IMR-90 (cell line): ENCODE measurements at regions not wholly inside any gene's neighbourhood (a gene's known extent, or its start where the extent isn't known, plus 50 kb on each side); places are given as distances from the start of the nearest gene placed in this dataset.

ENCODE experiments used
- ATAC-seq: fragments of 200-7000 bp; cut with Tn5 transposase; 2 replicates; pipeline ENCODE4 v1.9.1; 2020; ENCODE audit warnings: low read depth, mild to moderate bottlenecking, moderate library complexity
- BruUV-seq: library from RNA; stranded (reverse); fragments of 400-500 nt; replicated peaks from 2 replicates; lab custom pipeline; 2021; lab: Mats Ljungman, UMichigan
- CTCF ChIA-PET: fragments of 300-600 bp; formaldehyde crosslinking; extraction: SDS; loops from one replicate; lab custom pipeline; 2021; ENCODE audit warnings: antibody characterized with exemption; lab: Yijun Ruan, JAX
- POLR2A ChIA-PET: fragments of 300-600 bp; sonication (Branson Sonifier 250); formaldehyde crosslinking; loops from one replicate; lab custom pipeline; 2022; ENCODE audit warnings: antibody characterized with exemption; ENCODE audit not compliant: unreplicated experiment; lab: Charles Lee
- DNase-seq: peaks from one replicate; pipeline ENCODE4 v3.0.0; 2013
- H2AFZ ChIP-seq: replicated peaks from 2 replicates; pipeline ENCODE3; 2013; ENCODE audit warnings: low read length, mild to moderate bottlenecking; ENCODE audit not compliant: poor library complexity
- H2AK5ac ChIP-seq: 2 replicates; pipeline ENCODE4 v1.6.1; 2013; ENCODE audit warnings: low read depth, low read length, inconsistent platforms
- H2AK9ac ChIP-seq: replicated peaks from 2 replicates; pipeline ENCODE3; 2013; ENCODE audit warnings: mild to moderate bottlenecking, low read depth, low read length, moderate library complexity; ENCODE audit not compliant: poor library complexity
- H2BK120ac ChIP-seq: 2 replicates; pipeline ENCODE4 v1.6.1; 2013; ENCODE audit warnings: low read depth, low read length, inconsistent platforms
- H2BK15ac ChIP-seq: 3 replicates; pipeline ENCODE4 v1.6.1; 2013; ENCODE audit warnings: low read depth, low read length, inconsistent platforms
- H2BK20ac ChIP-seq: 2 replicates; pipeline ENCODE4 v1.6.1; 2013; ENCODE audit warnings: low read depth, mild to moderate bottlenecking, inconsistent platforms, low read length, moderate library complexity
- H2BK5ac ChIP-seq: 2 replicates; pipeline ENCODE4 v1.6.1; 2013; ENCODE audit warnings: mild to moderate bottlenecking, low read depth, low read length, inconsistent platforms; ENCODE audit not compliant: poor library complexity, severe bottlenecking
- H3K14ac ChIP-seq: replicated peaks from 2 replicates; pipeline ENCODE4 v1.6.1; 2013; ENCODE audit warnings: low read depth, low read length, inconsistent platforms
- H3K18ac ChIP-seq: 2 replicates; pipeline ENCODE4 v1.6.1; 2013; ENCODE audit warnings: low read depth, low read length, control low read depth
- H3K23ac ChIP-seq: 2 replicates; pipeline ENCODE4 v1.6.1; 2013; ENCODE audit warnings: low read depth, low read length, inconsistent platforms
- H3K27ac ChIP-seq: 2 replicates; pipeline ENCODE4 v1.5.1; 2013; ENCODE audit warnings: mild to moderate bottlenecking, control low read depth, low read length; ENCODE audit not compliant: insufficient read depth
- H3K27me3 ChIP-seq: 2 replicates; pipeline ENCODE4 v1.6.1; 2013; ENCODE audit warnings: low read length; ENCODE audit not compliant: control insufficient read depth, insufficient read depth
- H3K36me3 ChIP-seq: 2 replicates; pipeline ENCODE4 v1.6.1; 2013; ENCODE audit warnings: low read length, mixed read lengths; ENCODE audit not compliant: control insufficient read depth, insufficient read depth
- H3K4ac ChIP-seq: 2 replicates; pipeline ENCODE4 v1.6.1; 2013; ENCODE audit warnings: low read depth, low read length, inconsistent platforms
- H3K4me1 ChIP-seq: 2 replicates; pipeline ENCODE4 v1.6.1; 2013; ENCODE audit warnings: low read length, mixed read lengths; ENCODE audit not compliant: control insufficient read depth, insufficient read depth
- H3K4me2 ChIP-seq: 2 replicates; pipeline ENCODE4 v1.6.1; 2013; ENCODE audit warnings: low read depth, mild to moderate bottlenecking, control low read depth, low read length, moderate library complexity
- H3K4me3 ChIP-seq: 2 replicates; pipeline ENCODE4 v1.5.1; 2013; ENCODE audit warnings: low read depth, mild to moderate bottlenecking, control low read depth, low read length, moderate library complexity; ENCODE audit not compliant: insufficient read depth
- H3K56ac ChIP-seq: 2 replicates; pipeline ENCODE4 v1.6.1; 2013; ENCODE audit warnings: low read length, inconsistent platforms; ENCODE audit not compliant: insufficient read depth; ENCODE audit errors: extremely low read depth
- H3K79me1 ChIP-seq, 2 experiments: 2 replicates each; pipeline ENCODE4 v1.6.1; 2013; ENCODE audit warnings: low read length in 2 of 2, inconsistent platforms in 1 of 2, low read depth in 1 of 2
- H3K9ac ChIP-seq: 2 replicates; pipeline ENCODE4 v1.6.1; 2013; ENCODE audit warnings: low read depth, low read length, control low read depth
- H3K9me1 ChIP-seq: 2 replicates; pipeline ENCODE4 v1.6.1; 2013; ENCODE audit warnings: low read length, inconsistent platforms; ENCODE audit not compliant: insufficient read depth
- H3K9me3 ChIP-seq: 2 replicates; pipeline ENCODE4 v1.6.1; 2013; ENCODE audit warnings: low read length; ENCODE audit not compliant: control insufficient read depth, insufficient read depth
- H4K20me1 ChIP-seq: 2 replicates; pipeline ENCODE4 v1.6.1; 2013; ENCODE audit warnings: low read length, inconsistent platforms; ENCODE audit not compliant: insufficient read depth
- H4K5ac ChIP-seq: 2 replicates; pipeline ENCODE4 v1.6.1; 2013; ENCODE audit warnings: mild to moderate bottlenecking, low read depth, low read length, control low read depth
- H4K8ac ChIP-seq, 2 experiments: 2 replicates each; pipeline ENCODE4 v1.6.1; 2013; ENCODE audit warnings: low read depth in 2 of 2, low read length in 2 of 2, control low read depth in 1 of 2, inconsistent platforms in 1 of 2
- H4K91ac ChIP-seq: 2 replicates; pipeline ENCODE4 v1.6.1; 2013; ENCODE audit warnings: low read depth, low read length, inconsistent platforms; ENCODE audit not compliant: insufficient read depth
- CEBPB ChIP-seq: IDR thresholded peaks from 2 replicates; pipeline ENCODE4 v1.6.1; 2012; ENCODE audit warnings: low read depth, low read length, improper control_type of control experiment
- CHD1 ChIP-seq: IDR thresholded peaks from 2 replicates; pipeline ENCODE4 v1.6.1; 2012; ENCODE audit warnings: low read depth, low read length, improper control_type of control experiment
- WGBS, 2 experiments: methylation state at CpG; one replicate each; pipeline versions ENCODE4 v1.1.5 to v1.1.7; 2013; ENCODE audit warnings: missing lambda C conversion rate in 2 of 2; ENCODE audit not compliant: insufficient read length in 1 of 2; ENCODE audit errors: extremely low coverage in 2 of 2; 5-methylcytosine and 5-hydroxymethylcytosine counted together
- dilution Hi-C: fragments of 300-500 bp; cut with HindIII; formaldehyde crosslinking; loops from one replicate; pipeline ENCODE4 v1.14.3; 2018; ENCODE audit warnings: low sequenced_read_pairs; ENCODE audit not compliant: unreplicated experiment
- in situ Hi-C: fragments of 300-500 bp; cut with MboI; formaldehyde crosslinking; loops from 3 replicates; pipeline ENCODE4 v1.14.3; 2019; ENCODE audit warnings: low sequenced_read_pairs, inconsistent platforms, mixed read lengths
- intact Hi-C: fragments of 100-400 bp; cut with micrococcal nuclease; formaldehyde crosslinking; loops from 2 replicates; pipeline ENCODE4 v1.10.0; 2022

DNA sequence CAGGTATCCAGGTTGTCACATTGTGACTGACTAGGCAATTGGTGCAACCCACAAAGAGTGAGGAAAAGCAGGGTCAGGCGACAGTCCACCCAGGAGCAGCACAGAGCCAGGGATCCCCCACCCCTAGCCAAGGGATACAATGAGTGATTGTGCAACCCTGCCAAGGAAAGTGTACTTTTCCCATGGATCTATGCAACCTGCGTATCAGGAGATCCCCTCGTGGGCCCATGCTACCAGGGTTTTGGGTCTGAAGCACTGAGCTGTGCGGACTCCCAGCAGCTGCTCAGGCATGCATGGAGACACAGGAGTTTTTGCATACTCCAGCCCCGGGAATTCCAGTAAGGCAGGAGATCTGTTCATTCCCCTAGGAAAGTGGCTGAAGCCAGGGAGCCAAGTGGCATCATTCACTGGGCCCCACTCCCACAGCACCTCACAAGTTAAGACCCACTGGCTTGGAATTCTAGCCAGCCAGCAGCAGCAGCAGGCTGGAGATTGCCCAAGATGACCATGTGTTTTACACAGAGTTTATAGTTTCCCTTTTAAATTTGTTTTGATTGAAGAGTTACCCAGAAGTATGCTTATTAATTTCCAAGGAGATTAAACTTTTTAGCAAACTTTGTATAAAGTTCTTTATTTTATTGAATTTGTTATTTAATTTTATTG lies 136.0 kb downstream of the LTN1 start:
- H3K9ac ChIP-seq, result no peak overlapping the region
- H3K4me1 ChIP-seq, result no peaks in the 10 kb centered on the region; the same call in 1 of the 2 replicates
- no peak overlapping the region; the same call in 1 of the 2 replicates for H3K4me2 ChIP-seq
- WGBS, 2 experiments, result 100% methylated on average over 1 of the region's 5 CpGs; no CpG with 5 or more reads in 1 of the 2 experiments
- TF ChIP-seq CHD1, result no peak
- peak; percentile 71 for TF ChIP-seq CEBPB
- no peak overlapping the region; the same call in 1 of the 2 replicates for H3K4ac ChIP-seq
- ChIA-PET CTCF (interaction anchor here (0.5 kb wide), 1 partner anchor 59 kb away, joined by 3 read pairs; no protein-coding TSS in a partner anchor), POLR2A (no interaction called here)
- no peak overlapping the region for H2BK5ac ChIP-seq
- no peak overlapping the region for H2AK9ac ChIP-seq
- H3K23ac ChIP-seq, result no peak overlapping the region
- 0 out of 2 replicates have a peak, but pooled peaks cover 1% of the 10 kb centered on the region for H3K9me1 ChIP-seq
- H2BK15ac ChIP-seq, result no peak overlapping the region
- no peaks in the 10 kb centered on the region for H3K79me1 ChIP-seq
- no peak overlapping the region for H4K5ac ChIP-seq
- no peak overlapping the region for H2BK120ac ChIP-seq
- no peak overlapping the region for H2AK5ac ChIP-seq
- H3K27ac ChIP-seq, result no peak overlapping the region
- H2BK20ac ChIP-seq, result no peak overlapping the region
- no peaks in the 10 kb centered on the region for H4K20me1 ChIP-seq
- DNase-seq, result no peak
- H3K9me3 ChIP-seq, result no peaks in the 10 kb centered on the region
- peak; percentile 60 for ATAC-seq
- no peak overlapping the region for H3K56ac ChIP-seq
- no peak overlapping the region for H4K91ac ChIP-seq
- no peaks in the 10 kb centered on the region for H3K36me3 ChIP-seq
- no peak overlapping the region for H4K8ac ChIP-seq
- H3K18ac ChIP-seq, result no peak overlapping the region
- dilution Hi-C loops, result no loop called here
- H3K27me3 ChIP-seq, result no peaks in the 10 kb centered on the region
- intact Hi-C loops, result no loop called here
- no peak overlapping the region for H2AFZ ChIP-seq
- no TSS peak for BruUV-seq
- in situ Hi-C loops, result no loop called here
- H3K14ac ChIP-seq, result no peak overlapping the region
- H3K4me3 ChIP-seq, result no peak overlapping the region
